Fibroblast of lung (primary cell): ENCODE measurements at regions not wholly inside any gene's neighbourhood (a gene's known extent, or its start where the extent isn't known, plus 50 kb on each side); places are given as distances from the start of the nearest gene placed in this dataset.

Source experiments
- CTCF ChIP-seq, 2 donors: IDR thresholded peaks in 1 of 2; conservative IDR thresholded peaks in 1 of 2; 1 replicate in 1 of 2; 2 replicates in 1 of 2; pipeline ENCODE4 v1.5.1; 2011 to 2012; ENCODE audit warnings: low read length in 2 of 2, control low read depth in 1 of 2, inconsistent platforms in 1 of 2, low read depth in 1 of 2, mild to moderate bottlenecking in 1 of 2
- EZH2 ChIP-seq: IDR thresholded peaks from 2 replicates; pipeline ENCODE4 v1.5.1; 2012; ENCODE audit warnings: low read length, control low read depth, mild to moderate bottlenecking; ENCODE audit errors: missing control alignments

- no peak for TF ChIP-seq CTCF (conservative IDR thresholded peaks at IDR 0.05 in 1 of 2, IDR thresholded peaks at IDR 0.05 in 1 of 2; ENCODE audit: low read depth in 1 of 2, low read length in 2 of 2)
- no peak for TF ChIP-seq EZH2
Observed at GRCh38 chr10:111999205-111999914, 184.2 kb downstream of the GPAM start.
